Choroid plexus epithelial cell (primary cell): ENCODE measurements at regions not wholly inside any gene's neighbourhood (a gene's known extent, or its start where the extent isn't known, plus 50 kb on each side); places are given as distances from the start of the nearest gene placed in this dataset.
"Not testable (repeated sequence)": the region's sequence is repeated elsewhere in the genome, so short reads cannot be mapped to it uniquely, and the experiment has no call there.

Experiments
- DNase-seq: peaks from one replicate; pipeline ENCODE4 v3.0.0-alpha.2; 2010; ENCODE audit warnings: low read depth
- H3K4me3 ChIP-seq: 2 replicates; pipeline ENCODE4 v1.5.1; 2011; ENCODE audit warnings: low read depth, mild to moderate bottlenecking, control low read depth, low read length, moderate library complexity
- TF ChIP-seq, protein P1 (sequence below): conservative IDR thresholded peaks from 2 replicates; pipeline ENCODE4 v1.5.1; 2011; ENCODE audit warnings: low read depth, mild to moderate bottlenecking, control low read depth, inconsistent platforms, low read length, moderate library complexity

DNA sequence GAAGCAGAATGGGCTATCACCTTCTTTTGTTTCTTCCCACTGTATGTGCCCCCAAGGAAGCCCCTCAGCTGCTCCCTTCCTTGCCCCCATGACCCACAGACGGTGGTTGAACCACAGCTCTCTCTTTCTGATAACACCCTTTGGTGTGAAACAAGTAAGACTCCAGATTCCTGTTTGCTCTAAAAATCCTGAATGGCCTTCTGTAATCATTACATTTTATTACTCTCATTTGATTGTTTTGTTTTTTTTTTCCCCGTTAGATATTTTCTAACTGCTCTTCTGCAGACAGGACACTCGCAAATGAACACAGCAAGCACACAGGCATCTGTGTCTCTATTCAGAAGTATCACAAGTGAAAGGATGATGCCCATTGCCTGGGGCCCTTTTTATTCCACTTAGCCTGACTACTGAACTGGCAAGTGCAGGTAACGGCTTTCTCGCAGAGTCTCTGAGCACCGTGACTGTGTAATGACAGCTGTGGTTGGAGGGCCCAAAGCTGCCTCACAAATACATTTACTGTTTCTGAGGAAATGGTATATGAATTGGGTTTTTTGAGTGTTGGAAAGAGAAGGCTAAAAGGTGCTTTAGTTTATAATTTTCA, 59.3 kb downstream of the OXGR1 start:
- no peak overlapping the region for H3K4me3 ChIP-seq
- no peak for DNase-seq
- TF ChIP-seq, protein P1, sequence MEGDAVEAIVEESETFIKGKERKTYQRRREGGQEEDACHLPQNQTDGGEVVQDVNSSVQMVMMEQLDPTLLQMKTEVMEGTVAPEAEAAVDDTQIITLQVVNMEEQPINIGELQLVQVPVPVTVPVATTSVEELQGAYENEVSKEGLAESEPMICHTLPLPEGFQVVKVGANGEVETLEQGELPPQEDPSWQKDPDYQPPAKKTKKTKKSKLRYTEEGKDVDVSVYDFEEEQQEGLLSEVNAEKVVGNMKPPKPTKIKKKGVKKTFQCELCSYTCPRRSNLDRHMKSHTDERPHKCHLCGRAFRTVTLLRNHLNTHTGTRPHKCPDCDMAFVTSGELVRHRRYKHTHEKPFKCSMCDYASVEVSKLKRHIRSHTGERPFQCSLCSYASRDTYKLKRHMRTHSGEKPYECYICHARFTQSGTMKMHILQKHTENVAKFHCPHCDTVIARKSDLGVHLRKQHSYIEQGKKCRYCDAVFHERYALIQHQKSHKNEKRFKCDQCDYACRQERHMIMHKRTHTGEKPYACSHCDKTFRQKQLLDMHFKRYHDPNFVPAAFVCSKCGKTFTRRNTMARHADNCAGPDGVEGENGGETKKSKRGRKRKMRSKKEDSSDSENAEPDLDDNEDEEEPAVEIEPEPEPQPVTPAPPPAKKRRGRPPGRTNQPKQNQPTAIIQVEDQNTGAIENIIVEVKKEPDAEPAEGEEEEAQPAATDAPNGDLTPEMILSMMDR = no peak

DNA sequence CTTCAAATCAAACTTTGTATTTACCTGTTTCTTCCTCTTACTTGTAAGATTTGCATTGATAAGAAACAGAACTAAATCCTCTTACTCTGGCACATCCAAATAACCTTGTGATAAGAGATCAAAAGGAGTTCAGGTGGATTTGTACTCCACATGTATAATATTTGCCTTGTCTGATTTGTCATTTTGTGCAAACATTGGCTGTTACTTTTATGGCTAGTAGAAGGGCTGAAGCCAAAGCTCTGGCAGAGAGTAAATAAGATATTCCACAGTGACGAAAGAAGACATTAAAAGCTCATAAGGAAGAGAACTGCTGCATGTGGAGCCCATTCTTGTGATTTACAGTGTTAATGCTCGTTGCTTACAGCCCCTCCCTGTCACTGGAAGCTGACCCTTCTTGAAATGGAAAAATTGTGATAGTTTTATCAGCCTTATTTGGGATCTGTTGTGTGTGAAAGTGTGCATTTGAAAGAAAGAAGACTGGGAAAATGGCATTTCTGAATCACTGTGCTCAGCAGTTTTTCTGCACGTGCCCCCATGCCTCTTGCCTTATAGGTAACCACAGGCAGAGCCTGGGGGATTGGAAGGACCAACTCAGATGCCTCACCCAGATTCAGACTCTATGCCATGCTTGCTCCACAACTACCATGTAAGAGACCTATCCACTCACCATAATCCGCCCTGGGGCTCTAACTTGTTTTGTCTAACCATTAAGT, 68.2 kb downstream of the OXGR1 start:
- no peak overlapping the region for H3K4me3 ChIP-seq
- TF ChIP-seq, protein P1 = no peak
- DNase-seq = no peak

DNA sequence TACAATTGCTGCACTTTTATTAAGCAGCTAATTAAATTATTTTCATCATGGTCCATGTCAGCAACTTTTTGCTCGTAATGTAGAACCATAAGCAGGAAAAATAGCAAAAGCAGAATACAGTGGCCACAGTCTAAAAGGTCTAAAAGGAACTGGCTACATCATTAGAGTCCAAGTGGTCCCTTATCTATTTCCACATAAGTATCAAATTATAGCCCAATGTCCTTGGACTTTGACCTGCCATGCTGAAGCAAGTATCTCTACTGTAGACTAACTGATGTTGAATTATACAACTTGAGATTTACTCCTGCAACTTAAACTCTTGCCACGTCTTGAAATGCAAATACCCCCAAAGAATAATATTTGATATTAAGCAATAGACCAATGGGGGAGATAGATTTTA, 68.8 kb downstream of the OXGR1 start:
- TF ChIP-seq, protein P1 = no peak
- no peak overlapping the region for H3K4me3 ChIP-seq
- no peak for DNase-seq

DNA sequence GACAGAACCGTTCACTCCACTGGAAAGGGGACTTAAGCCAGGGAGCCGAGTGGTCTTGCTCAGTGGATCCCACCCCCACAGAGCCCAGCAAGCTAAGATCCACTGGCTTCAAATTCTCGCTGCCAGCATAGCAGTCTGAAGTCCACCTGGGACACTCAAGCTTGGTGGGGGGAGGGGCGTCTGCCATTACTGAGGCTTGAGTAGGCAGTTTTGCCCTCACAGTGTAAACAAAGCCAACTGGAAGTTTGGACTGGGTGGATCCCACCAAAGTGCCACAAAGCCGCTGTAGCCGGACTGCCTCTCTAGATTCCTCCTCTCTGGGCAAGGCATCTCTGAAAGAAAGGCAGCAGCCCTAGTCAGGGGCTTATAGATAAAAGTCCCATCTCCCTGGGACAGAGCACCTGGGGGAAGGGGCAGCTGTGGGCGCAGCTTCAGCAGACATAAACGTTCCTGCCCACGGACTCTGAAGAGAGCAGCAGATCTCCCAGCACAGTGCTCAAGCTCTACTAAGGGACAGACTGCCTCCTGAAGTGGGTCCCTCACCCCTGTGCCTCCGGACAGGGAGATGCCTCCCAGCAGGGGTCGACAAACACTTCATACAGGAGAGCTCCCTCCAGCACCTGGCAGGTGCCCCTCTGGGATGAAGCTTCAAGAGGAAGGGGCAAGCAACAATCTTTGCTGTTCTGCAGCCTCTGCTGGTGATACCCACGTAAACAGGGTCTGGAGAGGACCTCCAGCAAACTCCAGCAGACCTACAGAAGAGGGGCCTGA, 75.2 kb downstream of the OXGR1 start:
- H3K4me3 ChIP-seq, DNase-seq: not testable (repeated sequence)

DNA sequence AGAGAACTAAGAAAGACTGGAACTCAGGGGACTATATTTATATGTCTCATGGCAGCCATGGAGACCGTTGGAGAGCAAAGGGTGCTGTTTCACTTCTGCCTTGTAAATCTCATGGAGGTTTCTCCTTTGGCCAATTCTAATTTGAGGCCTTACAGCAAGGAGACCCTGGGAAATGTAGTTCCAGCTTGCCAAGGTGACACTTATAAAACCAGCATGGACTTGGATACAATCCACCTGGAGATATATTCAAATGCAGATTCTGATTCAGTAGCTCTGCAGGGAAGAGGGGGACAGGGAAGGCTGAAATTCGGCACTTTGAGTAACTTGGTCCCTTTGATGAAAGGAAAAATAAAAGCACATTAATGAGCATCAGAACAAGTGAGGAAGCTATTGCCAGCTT, 90.0 kb downstream of the OXGR1 start:
- no peak overlapping the region for H3K4me3 ChIP-seq
- TF ChIP-seq, protein P1 = no peak
- no peak for DNase-seq

DNA sequence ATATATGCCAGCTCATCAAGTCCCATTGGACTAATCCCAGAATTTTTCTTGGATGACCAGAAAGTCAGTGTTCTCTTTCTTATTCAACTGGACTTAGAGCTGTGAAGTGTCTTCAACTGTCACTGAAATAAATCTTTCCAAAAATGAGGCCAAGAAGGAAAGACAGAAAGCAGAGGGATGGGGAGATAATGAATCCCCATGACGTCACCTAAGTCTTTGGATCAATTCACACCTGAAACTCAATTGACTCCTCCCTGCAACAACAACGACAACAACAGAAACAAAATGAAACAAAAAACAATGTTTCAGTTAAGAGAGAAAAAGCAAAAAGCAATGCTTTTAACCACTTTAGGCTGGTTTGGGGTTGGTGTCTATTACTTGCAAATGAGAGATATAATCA, 91.2 kb downstream of the OXGR1 start:
- TF ChIP-seq, protein P1 = no peak
- no peak for DNase-seq
- no peak overlapping the region for H3K4me3 ChIP-seq

DNA sequence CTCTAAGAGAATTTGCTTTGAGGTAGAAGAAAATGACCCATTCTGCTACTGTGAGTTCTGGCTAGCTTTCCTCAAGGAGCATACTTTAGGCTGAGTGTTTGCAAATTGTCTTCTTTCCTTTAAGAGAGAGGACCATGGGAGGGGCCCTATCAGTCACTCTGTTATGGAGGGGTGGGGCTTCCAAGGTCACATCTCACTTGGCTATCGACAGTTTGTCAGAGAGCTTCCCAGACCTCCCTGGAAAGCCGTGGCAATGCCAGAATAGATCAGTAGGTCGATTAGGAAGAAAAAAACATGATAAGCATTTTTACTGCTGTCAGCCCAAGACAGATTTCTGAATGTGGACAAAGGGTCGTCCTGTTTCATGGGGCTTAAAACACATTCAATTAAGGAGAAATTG, 93.3 kb downstream of the OXGR1 start:
- TF ChIP-seq, protein P1 = no peak
- no peak overlapping the region for H3K4me3 ChIP-seq
- DNase-seq = no peak
